Ovary (tissue), 3 donors: ENCODE measurements at regions not wholly inside any gene's neighbourhood (a gene's known extent, or its start where the extent isn't known, plus 50 kb on each side); places are given as distances from the start of the nearest gene placed in this dataset.

ENCODE experiments used
- CTCF ChIP-seq, 3 donors: fragments of 450-650 bp in 2 of 3; fragments of 200-600 bp in 1 of 3; IDR thresholded peaks; one replicate each; pipeline versions ENCODE4 v1.5.1 to v1.8.0; 2016 to 2022; ENCODE audit warnings: antibody characterized with exemption in 3 of 3, mild to moderate bottlenecking in 1 of 3
- EP300 ChIP-seq: sonication (generic); formaldehyde crosslinking; IDR thresholded peaks from one replicate; pipeline ENCODE4 v1.6.1; 2017; ENCODE audit warnings: antibody characterized with exemption
- donor health status: DM: no; HTN: no; CAD: no.

DNA sequence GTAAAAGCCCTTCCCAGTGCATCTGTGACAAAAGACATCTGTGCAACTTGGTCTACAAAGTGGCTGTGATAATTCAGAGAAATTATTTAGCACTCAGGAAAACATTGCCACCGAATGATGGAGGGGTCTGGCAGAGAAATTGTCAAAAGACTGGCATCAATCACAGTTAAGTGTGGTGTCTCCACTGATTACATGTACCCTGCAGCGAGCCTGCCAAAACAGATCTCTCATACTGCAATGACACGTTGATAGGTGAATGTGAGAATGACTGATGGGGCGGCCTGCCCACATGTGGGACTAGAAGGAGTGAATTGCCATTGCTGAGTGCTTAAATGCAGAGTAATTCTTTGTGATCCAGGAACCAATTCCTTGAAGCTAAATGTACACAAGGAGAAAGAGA is 136.4 kb upstream of the PCSK5 start:
- TF ChIP-seq EP300 (no peak), CTCF (IDR thresholded peaks at IDR 0.05) (no peak)
